HG03064 (cell line): ENCODE measurements at regions not wholly inside any gene's neighbourhood (a gene's known extent, or its start where the extent isn't known, plus 50 kb on each side); places are given as distances from the start of the nearest gene placed in this dataset.

Experiments used
- ATAC-seq: cut with Tn5 transposase; IDR thresholded peaks from one replicate; pipeline ENCODE4 v1.9.1; 2021; ENCODE audit warnings: low read depth; ENCODE audit not compliant: unreplicated experiment

DNA sequence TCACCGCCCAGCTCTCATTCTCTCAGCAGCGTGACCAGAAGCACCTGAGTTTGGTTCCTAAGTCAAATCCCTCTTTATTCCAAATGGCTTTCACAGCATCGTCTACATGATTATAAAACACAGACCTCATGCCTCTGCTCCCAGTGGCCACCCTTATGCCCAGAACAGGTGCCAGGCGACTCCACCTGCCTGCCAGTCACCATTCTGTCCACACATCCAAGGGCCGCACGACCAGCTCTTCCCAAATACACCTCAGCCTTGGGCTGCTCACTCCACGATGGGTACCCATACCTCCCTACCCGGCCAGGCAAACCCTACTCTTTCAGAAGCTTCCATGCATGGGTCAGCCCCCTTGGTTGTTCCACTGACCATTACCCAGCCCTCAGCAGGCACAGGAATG is 851.6 kb upstream of the SALL3 start:
- ATAC-seq = no peak

DNA sequence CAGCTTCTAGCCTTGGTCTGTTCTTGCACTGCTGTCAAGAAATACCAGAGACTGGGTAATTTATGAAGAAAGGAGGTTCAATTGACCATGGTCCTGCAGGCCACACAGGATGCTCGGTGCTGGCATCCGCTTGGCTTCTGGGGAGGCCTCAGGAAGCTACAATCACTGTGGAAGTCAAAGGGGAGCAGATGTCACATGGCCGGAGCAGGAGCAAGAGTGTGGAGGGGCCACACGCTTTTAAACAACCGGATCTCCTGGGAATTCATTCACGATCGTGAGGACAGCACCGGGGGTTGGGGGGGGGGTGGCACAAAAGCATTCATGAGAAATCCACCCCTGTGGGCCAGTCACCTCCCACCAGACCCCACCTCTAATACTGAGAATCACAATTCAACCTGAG is 850.4 kb upstream of the SALL3 start:
- no peak for ATAC-seq

DNA sequence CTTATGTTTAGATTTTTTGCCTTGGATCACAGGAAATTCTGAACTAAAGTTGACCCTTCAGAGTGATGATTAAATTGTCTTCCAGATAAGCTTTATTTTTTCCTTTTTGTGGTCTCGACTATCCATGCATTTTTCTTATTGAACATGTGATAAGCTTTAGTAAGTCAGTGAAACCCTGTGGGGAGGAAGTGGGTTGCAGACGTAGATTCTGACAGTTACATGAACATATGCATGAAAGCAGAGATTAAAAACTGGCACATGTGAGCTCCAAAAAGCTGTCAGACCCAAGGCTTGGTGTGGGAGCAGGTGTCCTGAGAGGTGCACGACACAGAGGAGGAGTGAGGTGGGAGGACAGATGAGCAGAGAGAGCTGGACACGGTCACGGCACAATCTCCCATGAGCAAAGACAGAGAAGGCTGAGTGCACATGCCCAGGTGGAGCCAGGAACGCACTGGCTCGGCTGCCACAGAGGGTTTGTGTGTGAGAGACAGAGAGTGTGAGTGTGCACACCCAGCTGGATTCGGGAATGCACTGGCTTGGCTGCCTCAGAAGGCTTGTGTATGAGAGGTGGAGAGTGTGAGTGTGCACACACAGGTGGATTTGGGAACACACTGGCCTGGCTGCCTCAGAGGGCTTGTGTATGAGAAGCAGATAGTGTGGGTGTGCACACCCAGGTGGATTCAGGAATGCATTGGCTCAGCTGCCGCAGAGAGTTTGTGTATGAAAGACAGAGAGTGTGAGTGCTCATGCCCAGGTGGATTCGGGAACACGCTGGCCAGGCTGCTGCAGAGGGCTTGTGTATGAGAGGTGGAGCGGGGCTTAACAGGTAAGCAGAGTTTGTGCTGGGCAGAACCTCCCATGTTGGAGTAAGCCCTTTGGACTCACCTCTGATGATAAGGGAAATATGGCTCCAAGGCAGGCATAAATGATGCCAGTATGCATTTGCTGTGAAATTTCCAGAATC is 849.1 kb upstream of the SALL3 start:
- no peak for ATAC-seq

DNA sequence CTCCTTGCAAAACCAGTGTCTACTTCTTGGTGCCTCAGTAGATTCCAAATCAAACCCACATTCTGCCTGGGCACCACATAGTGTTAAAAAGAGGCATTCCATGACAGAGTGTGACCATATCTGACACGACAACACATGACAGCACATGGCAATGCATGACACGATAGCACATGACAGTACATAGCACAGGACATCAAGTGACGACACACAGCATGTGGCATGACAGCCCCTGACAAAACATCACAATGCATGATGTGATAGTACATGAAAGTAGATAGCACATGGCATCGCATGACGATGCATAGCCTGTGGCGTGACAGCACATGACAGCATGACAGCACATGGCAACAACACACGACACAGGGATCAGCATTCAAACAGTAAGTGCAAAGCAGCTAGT is 845.9 kb upstream of the SALL3 start:
- no peak for ATAC-seq

DNA sequence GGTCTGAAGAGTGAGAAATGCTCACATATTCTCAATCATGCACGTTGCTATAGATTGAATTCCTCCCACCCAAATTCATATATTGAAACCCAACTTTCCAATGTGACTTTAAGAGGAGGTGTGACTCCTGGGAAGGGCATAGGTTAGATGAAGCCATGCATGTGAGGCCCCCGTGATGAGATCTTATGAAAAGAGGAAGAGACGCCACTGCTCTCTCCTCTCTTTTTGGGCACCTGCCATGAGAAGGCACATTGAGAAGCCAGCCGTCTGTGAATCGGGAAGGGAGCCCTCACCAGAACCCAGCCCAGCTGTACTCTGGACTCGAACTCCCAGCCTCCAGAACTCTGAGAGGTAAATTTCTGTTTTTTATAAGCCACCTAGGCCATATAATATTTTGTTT is 842.6 kb upstream of the SALL3 start:
- ATAC-seq = no peak

DNA sequence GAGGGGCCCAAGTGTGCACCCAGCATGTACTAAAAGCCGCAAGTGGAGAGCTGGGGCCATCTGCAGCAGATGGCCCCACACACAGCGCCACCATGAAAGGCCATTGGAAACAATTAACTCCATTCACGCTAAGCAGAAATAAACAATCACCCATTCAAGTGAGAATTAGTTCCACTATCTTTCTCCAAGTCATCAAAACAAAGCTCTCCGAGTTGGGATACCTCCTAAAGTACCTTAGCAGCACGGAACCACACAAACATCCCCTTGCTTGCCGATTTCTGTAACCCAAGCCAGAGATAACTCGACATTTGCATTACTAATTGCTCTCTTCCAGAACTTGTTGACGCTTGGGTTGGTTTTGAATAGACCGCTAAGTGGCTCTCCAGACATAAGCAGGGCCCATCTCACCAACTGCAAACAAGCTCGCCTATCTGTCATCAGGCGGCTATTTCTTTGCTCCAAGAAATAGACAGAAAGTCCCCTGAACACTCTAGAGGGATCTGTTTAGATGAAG is 840.6 kb upstream of the SALL3 start:
- no peak for ATAC-seq

DNA sequence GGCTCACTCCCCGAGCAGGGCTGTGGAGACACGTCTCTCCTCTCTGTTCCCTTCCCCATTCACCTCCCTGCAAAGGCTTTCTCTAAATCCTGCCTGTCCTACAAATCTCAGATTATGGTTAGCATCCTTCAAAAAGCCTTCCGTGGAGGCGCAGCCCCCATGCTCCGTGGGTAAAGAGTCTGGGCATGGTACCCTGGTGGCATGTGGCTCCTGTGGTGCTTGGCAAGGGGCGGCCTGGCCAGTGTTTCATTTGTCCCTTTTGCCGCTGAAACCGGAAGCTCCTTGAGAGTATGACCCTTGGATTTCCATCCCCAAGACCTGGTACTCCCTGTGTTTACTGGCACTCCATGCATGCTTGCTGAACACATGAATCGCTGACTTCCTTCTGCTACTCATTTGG is 839.3 kb upstream of the SALL3 start:
- no peak for ATAC-seq

DNA sequence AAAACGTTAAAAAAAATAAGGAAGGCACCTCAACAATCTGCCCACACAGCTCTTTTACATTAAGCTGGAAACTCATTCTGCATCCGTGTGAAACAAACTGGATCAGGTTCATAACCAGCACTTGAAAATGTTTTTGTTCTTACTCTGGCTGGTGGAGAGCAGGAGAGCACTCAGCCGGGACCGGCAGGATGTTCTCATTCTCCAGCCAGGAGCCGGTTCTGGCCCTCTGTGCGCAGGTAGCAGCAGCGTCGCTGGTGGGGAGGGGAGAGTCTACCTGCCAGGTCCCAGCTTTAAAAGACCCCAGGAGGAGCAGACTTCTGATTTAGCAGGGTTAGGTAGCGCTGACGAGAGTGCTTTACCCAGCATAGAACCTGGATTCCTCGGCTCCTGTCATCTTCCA is 834.9 kb upstream of the SALL3 start:
- ATAC-seq = no peak

DNA sequence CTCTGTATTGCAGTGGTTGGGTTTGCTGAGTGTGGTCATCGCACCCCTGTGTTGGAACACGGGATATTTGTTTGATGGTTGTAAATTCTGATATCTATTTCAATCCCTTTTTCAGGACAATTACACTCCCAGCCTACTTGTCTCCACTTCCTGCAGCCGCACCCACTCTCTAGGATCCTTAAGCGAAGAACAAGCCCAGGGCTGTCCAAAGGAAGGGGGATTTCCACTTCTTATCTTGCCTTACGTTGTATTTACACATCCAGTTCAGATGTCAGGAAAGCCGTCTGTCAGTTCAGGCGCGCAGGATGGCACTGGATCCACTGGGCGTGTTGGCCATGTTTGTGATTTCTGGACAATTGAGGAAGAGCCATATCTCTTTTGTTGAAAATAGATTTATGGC is 834.5 kb upstream of the SALL3 start:
- no peak for ATAC-seq

DNA sequence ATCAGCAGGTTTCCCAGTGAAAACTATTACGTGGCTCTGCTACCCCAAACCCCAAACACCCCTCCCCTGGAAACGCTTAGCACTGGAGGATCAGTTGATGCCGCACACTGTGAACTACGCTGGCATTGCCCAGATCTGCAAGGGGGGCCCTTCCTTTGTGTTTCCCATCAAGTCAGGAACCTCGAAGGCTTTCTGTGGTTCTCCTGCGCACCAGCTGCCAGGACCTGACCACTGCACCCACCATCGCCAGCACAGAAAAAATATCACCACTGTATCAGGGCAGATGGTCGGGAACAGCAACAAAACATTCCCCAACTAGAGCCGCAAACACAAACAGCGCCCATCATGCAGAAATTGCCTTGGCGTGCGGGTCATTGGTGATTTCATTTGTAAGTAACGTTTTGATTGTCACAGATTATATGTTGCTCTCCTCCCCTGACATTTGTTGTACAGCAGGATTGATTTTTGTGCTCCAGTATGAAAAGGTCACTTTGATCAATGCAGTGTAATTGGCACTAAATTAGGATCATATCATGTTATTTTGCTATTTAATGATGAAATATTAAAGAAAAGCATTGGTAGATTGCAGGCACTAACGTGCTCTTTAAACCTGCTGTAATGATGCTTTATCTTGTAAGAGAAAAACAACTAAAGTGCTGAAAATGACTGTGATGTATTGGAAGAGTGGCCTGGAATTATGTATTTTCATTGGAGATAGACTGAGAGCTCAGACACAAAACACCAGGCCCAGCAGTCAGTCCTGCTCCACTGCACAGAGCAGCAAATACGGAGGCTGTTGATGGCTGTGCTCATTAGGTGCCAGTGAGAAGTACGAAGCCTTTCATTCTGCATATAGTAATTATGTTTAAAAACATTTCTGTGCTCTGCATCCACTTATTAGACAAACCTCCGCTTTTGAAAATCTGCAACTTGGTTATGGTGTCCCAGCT is 833.2 kb upstream of the SALL3 start:
- no peak for ATAC-seq

DNA sequence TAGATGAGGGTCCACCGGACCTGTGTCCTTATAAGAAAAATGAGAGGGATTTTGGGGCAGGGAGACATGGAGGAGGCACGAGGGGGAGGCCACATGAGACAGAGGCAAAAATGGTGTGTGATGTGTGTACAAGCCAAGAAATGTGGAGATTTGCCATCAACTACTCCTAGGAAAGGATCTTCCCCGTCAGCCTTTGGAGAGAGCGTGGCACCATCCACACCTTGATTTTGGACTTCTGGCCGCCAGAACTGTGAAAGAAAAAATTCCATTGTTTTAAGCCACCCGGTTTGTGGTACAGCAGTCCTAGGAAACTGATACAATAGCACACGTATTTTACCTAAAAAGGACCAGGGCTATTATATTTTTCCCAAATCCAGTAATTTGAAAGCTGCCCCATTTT is 829.0 kb upstream of the SALL3 start:
- no peak for ATAC-seq

DNA sequence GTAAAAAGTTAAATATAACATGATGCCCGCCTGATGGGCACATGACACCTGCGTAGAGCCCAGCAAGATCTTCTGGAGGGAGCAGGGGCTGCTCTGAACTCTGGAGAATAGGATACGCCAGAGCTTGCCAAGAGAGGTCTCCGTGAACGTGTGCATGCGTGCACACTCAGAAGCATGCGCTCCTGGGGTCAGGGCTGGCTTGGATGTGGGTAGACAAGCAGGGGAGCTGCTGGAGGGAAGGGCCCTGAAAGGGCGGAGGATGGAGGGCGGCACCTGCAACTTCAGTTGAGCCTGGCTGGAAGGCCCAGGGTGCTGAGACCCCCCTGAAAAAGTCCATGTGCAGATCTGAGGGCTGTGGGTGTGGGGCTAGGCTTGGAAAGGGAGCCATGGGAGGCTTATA is 828.4 kb upstream of the SALL3 start:
- ATAC-seq = no peak

DNA sequence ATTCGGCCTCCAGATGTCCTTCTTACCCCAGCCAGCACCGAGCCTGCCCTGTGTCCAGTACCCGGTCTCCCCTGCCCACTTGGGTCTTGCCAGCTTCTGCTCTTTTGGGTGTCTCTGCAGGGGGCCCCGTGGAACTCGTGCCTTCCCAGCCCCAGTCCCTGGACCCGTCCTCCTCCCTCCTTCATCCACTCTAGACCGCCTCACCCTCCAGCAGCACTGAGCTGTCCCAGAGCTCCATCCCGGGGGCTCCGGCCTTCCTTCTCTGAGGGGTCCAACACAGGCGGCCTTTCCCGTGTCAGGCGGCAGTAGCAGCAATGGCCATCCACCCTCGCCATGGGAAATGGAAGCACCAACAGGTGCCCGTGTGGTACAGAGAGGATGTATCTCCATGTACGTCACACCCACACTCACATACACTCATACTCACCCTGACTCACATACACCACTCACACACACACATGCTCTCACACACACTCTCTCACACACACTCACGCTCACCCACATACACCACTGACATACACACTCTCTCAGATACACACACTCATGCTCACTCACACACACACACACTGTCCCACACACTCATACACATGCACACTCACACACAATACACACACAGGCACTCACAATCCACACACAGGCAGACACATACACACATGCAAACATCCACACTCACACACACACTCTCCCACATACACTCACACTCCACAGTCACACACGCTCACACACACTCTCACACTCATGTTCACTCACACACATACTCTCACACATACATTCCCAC is 827.5 kb upstream of the SALL3 start:
- no peak for ATAC-seq

DNA sequence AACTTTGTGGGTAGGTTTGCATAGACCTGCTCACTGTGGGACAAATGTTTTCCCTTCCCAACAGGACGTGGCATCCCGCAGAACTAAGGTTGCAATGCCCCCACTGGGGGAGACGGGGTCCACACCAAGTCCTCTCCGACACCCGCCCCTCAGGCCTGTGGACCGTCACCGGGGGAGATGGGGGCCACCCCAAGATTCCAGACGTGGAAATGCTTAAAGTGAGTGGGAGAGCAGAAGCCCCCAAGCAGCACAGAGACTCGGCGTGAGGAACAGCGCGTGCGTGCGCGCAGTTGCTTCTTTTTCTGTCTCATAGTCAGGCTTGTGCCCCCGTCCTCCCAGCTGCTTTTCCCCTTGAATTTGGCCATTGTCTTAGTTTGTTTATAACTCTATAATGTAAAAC is 826.3 kb upstream of the SALL3 start:
- ATAC-seq = no peak

DNA sequence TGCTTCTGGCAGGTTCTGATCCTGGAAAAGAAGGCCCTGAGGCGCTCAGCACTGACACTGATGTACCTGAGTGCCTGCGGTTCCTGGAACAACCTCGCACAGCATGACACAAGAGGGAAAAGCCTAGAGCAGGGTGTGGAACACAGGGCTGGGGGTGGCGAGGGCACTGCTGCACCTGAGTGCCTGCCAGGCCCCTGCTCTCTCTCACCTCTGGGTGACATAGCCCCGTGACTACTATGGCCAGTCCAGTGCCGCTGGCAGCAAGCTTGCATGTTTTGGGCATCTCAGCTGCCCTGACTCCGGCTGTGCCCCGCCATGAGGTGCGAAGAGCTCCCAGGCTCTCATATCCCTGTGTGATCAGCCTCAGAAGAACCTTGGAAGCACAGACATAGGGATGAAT is 825.2 kb upstream of the SALL3 start:
- ATAC-seq = no peak

DNA sequence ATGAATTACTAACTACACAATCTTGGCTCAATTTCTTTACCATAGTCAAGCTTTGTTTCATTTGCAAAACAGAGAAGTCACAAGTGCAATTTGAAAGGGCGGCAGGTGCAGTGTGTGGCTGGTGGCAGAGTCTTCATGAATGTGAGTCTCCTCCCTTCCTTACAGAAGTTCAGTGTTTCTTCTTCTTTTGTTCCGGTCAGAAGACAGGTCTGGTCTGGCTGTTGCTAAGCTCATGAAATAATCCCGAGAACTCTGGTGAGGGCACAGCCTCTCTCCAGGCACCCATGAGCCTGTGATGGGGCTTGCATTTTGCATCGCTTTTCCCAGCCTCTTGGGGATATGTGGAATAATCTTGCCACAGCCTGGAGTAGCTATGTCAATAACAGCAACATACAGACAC is 824.8 kb upstream of the SALL3 start:
- ATAC-seq = no peak

DNA sequence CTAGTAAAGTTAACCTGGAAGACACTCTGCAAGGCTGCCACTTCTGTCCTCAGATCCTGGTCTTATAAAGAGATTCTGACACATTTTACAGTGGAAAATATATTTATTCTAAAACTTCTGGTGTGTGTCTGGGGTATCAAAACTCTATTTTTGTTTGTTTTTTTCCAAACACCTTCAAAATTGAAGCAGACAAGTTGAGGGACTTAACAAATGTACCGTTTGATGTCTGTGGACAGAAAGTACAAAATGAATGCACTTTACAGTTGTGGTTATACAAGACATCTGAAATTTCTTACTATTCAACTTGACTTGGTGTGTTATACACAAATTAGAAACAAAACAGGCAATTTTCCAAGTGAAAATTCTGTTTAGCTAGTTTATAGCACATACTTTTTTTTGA is 823.2 kb upstream of the SALL3 start:
- ATAC-seq = no peak

DNA sequence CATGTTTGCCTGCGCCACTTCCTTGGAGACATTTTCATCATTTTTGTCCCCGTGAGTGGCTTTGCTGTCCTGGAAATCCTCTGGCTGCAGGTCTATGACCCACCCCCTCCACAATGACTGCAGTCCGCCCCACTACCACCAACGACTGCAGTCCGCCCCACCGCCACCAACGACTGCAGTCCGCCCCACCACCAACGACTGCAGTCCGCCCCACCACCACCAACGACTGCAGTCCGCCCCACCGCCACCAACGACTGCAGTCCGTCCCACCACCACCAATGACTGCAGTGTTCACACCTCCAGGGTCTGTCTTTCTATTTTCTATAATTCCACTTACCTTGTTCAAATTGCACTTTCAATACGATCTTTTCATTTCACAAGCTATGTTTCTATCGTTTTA is 820.7 kb upstream of the SALL3 start:
- ATAC-seq = no peak

DNA sequence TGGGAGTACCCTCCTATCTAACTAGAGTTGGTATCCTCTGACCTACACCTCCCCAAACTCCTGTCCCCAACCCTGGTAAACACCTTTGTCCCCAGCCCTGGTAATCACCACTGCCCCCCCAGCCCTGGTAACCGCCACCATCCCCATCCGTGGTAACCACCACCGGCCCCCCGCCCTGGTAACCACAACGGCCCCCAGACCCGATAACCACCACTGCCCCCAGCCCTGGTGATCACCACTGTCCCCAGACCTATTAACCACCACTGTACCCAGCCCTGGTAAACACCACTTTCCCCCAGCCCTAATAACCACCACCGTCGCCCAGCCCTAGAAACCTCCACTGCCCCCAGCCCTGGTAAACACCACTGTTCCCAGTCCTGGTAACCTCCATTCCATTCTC is 820.2 kb upstream of the SALL3 start:
- ATAC-seq = no peak

DNA sequence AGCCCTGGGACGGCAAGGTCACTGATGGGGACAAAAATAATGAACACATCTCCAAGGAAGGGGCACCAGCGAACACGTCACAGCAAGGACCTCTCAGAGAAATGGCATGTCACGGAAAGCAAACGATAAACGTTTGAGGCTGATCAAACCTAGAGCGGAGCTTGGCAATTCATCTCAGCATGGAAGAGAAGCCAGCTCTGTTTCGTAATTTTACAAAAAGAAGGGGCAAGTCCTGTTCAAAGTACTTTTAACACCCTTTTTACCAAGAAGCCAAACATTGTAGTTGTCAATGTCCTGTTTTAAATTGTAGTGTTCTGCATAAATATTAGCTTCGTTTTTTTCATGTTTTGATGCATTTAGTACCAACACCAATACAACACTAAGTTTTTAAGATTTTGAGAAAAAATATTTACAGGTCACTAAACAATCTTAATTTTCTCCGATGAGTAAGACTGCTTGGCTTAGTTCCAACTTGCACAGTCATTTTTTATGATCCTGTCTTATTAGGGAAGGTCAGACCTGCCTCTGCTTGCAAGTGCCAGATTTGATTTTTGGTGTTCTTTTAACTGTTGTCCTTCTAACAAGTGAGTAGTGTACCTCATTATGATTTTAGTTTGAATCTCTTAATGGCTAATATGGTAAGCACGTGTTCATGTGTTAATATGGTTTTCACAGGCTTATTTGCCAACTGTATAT is 818.5 kb upstream of the SALL3 start:
- no peak for ATAC-seq
